Cardiac muscle cell (in vitro differentiated cells and primary cell): ENCODE measurements at regions not wholly inside any gene's neighbourhood (a gene's known extent, or its start where the extent isn't known, plus 50 kb on each side); places are given as distances from the start of the nearest gene placed in this dataset.

Experiments
- DNase-seq, 2 donors: peaks; one replicate each; pipeline versions ENCODE4 v3.0.0 to v3.0.0-alpha.2; 2010 to 2017; ENCODE audit warnings: low read depth in 1 of 2, low spot score in 1 of 2
- H3K27ac ChIP-seq: fragments of 200-600 bp; sonication (generic); 2 replicates; pipeline ENCODE4 v1.5.1; 2016
- H3K27me3 ChIP-seq: fragments of 200-600 bp; sonication (generic); 2 replicates; pipeline ENCODE4 v1.6.0; 2016; ENCODE audit warnings: control low read depth
- H3K36me3 ChIP-seq: fragments of 200-600 bp; sonication (generic); 2 replicates; pipeline ENCODE4 v1.5.1; 2016; ENCODE audit warnings: control low read depth
- H3K4me1 ChIP-seq: fragments of 200-600 bp; sonication (generic); 2 replicates; pipeline ENCODE4 v1.8.1; 2017; ENCODE audit warnings: low read depth, mild to moderate bottlenecking, mixed run types
- H3K4me3 ChIP-seq: fragments of 200-600 bp; sonication (generic); 2 replicates; pipeline ENCODE4 v1.5.1; 2016; ENCODE audit warnings: mild to moderate bottlenecking
- H3K9me3 ChIP-seq: fragments of 200-600 bp; sonication (generic); 2 replicates; pipeline ENCODE4 v1.5.1; 2017; ENCODE audit warnings: low read depth, mild to moderate bottlenecking, control low read depth
- TF ChIP-seq, protein P1 (sequence below): IDR thresholded peaks from 2 replicates; pipeline ENCODE4 v1.5.1; 2012; ENCODE audit warnings: low read depth, mild to moderate bottlenecking, low read length

- no peak for DNase-seq
- H3K27ac ChIP-seq, result no peak overlapping the region
- H3K4me1 ChIP-seq, result no peaks in the 10 kb centered on the region
- H3K36me3 ChIP-seq, result no peaks in the 10 kb centered on the region
- no peak overlapping the region for H3K4me3 ChIP-seq
- TF ChIP-seq, protein P1, sequence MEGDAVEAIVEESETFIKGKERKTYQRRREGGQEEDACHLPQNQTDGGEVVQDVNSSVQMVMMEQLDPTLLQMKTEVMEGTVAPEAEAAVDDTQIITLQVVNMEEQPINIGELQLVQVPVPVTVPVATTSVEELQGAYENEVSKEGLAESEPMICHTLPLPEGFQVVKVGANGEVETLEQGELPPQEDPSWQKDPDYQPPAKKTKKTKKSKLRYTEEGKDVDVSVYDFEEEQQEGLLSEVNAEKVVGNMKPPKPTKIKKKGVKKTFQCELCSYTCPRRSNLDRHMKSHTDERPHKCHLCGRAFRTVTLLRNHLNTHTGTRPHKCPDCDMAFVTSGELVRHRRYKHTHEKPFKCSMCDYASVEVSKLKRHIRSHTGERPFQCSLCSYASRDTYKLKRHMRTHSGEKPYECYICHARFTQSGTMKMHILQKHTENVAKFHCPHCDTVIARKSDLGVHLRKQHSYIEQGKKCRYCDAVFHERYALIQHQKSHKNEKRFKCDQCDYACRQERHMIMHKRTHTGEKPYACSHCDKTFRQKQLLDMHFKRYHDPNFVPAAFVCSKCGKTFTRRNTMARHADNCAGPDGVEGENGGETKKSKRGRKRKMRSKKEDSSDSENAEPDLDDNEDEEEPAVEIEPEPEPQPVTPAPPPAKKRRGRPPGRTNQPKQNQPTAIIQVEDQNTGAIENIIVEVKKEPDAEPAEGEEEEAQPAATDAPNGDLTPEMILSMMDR, result no peak
- H3K27me3 ChIP-seq, result no peaks in the 10 kb centered on the region
- H3K9me3 ChIP-seq, result no peaks in the 10 kb centered on the region
These were observed 476.1 kb downstream of the SH2D4B start for GRCh38 chr10:81013771-81014170.

DNA sequence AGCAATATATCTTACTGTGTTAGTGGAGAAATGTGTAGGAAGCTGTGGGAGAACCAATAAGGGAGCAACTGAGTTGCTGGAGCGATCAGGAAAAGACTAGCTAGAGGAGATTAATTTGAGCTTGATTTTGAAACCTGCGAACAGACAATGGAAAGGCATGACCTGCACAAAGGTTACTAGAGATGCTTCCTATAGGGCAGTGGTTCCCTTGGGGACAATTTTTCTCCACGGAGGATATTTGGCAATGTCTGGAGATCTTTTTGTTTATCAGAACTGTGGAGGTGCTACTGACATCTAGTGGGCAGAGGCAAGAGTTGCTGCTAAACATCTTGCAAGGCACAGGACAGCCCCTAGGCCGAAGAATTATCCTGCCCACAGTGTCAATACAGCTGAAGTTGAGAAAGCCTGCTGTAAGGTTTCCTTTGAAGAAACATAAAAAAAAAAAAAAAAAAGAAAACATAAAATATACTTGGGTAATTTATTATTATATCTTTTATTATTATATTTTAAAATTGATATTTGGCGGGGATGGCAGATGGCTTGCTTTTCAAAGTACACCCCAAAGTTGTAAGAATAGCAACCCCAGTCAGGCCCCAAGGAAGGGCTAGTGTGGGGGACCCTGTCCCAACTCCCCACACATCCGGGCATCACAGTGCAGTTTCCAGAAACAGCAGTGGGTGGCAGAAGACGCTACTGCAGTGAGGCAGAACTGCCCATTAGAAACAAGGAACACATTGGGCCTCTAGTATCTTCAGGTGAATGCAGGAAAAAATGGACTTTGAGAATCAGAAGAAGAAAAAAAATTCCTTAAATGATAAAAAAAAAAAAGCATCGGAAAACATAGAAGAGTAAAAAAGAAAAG is 481.6 kb downstream of the SH2D4B start:
- Histone ChIP-seq H3K36me3 (no peaks in the 10 kb centered on the region), H3K27ac (no peak overlapping the region), H3K9me3 (no peaks in the 10 kb centered on the region), H3K4me1 (no peaks in the 10 kb centered on the region), H3K4me3 (no peak overlapping the region), H3K27me3 (no peaks in the 10 kb centered on the region)
- peak; percentile 61 to 65 for DNase-seq
- TF ChIP-seq, protein P1, result peak; percentile 73

DNA sequence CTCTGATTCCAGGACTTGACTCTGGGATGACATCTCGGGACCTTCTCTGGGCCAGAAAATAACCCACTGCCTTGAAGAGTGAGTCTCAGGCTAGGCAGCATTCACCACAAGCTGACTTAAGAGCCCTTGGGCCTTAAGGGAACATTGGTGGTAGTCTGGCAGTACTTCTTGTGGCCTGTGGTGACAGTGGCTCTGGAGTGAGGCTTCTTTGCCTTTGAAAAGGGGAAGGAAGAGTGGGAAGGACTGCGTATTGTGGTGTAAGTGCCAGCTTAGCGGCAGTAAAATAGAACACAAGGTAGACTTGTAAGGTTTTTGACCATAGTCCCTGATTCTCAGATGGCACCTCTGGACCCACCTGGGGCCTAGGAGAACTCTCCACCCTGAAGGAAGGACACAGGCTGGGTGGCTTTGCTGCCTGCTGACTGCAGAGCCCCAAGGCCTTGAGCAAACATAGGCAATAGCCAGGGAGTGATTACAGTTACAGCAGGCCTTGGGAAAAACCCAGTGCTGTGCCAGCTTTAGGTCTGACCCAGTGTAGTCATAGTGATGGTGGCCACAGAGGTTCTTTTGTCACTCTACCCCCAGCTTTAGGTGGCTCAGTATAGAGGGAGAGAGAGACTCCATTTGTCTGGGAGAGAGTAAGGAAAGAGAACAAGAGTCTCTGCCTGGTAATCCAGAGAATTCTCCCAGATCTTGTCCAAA is 483.9 kb downstream of the SH2D4B start:
- TF ChIP-seq, protein P1, result no peak
- Histone ChIP-seq H3K4me1 (no peaks in the 10 kb centered on the region), H3K27me3 (no peaks in the 10 kb centered on the region), H3K4me3 (no peak overlapping the region), H3K9me3 (no peaks in the 10 kb centered on the region), H3K27ac (no peak overlapping the region), H3K36me3 (no peaks in the 10 kb centered on the region)
- DNase-seq, result no peak

GRCh38 chr10:81026591-81026990 is 488.9 kb downstream of the SH2D4B start:
- Histone ChIP-seq H3K27me3 (no peaks in the 10 kb centered on the region), H3K36me3 (no peaks in the 10 kb centered on the region), H3K4me3 (no peak overlapping the region), H3K27ac (no peak overlapping the region), H3K9me3 (no peaks in the 10 kb centered on the region), H3K4me1 (no peaks in the 10 kb centered on the region)
- no peak for DNase-seq
- TF ChIP-seq, protein P1, result no peak

DNA sequence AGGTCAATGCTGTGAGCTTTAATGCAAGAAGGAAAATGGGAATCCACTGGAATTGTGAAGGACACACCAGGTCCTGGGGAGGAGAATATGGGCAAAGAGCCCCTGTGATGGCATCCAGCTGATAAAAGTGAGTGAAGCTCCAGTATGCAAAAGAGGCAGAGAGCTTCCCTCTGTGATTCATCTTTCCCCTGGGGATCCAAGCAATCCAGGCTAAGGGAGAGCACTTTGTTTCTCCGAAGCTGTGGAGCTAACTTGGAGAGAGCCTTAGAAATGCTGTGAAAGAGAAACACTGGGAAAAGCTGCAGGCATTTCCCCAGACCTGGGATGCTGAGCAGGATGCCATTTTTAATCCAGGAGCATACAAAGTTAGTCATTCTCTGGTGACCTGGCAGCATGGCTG is 489.5 kb downstream of the SH2D4B start:
- Histone ChIP-seq H3K9me3 (no peaks in the 10 kb centered on the region), H3K4me3 (no peak overlapping the region), H3K36me3 (no peaks in the 10 kb centered on the region), H3K4me1 (no peaks in the 10 kb centered on the region), H3K27me3 (no peaks in the 10 kb centered on the region), H3K27ac (no peak overlapping the region)
- no peak for DNase-seq
- TF ChIP-seq, protein P1, result no peak
